Panc1 (cell line): ENCODE measurements at regions not wholly inside any gene's neighbourhood (a gene's known extent, or its start where the extent isn't known, plus 50 kb on each side); places are given as distances from the start of the nearest gene placed in this dataset.

Experiments
- ATAC-seq: fragments of 200-7000 bp; cut with Tn5 transposase; 2 replicates; pipeline ENCODE4 v1.9.1; 2020; ENCODE audit warnings: mild to moderate bottlenecking, moderate library complexity
- BruUV-seq: library from RNA; stranded (reverse); fragments of 400-500 nt; replicated peaks from 2 replicates; lab custom pipeline; 2021; lab: Mats Ljungman, UMichigan
- CTCF ChIA-PET: fragments of 300-600 bp; sonication (Branson Sonifier 250); formaldehyde crosslinking; loops from one replicate; lab custom pipeline; 2022; ENCODE audit warnings: antibody characterized with exemption; lab: Charles Lee
- POLR2A ChIA-PET: fragments of 300-600 bp; sonication (Branson Sonifier 250); formaldehyde crosslinking; loops from one replicate; lab custom pipeline; 2022; ENCODE audit warnings: antibody characterized with exemption; lab: Charles Lee
- DNase-seq: peaks from one replicate; pipeline ENCODE4 v3.0.0-alpha.2; 2010; ENCODE audit warnings: low read depth, low spot score
- H3K27ac ChIP-seq: 2 replicates; pipeline ENCODE4 v1.5.1; 2011; ENCODE audit warnings: mild to moderate bottlenecking, low read length, inconsistent platforms
- H3K27me3 ChIP-seq: fragments of 200-500 bp; sonication (Bioruptor generic); 2 replicates; pipeline ENCODE4 v1.6.0; 2014; ENCODE audit warnings: low read length, inconsistent platforms; ENCODE audit not compliant: control insufficient read depth, insufficient read depth
- H3K36me3 ChIP-seq: fragments of 200-500 bp; sonication (Bioruptor generic); 2 replicates; pipeline ENCODE4 v1.5.1; 2014; ENCODE audit warnings: inconsistent platforms, mild to moderate bottlenecking, low read length, moderate library complexity; ENCODE audit not compliant: control insufficient read depth, insufficient read depth
- H3K4me1 ChIP-seq: 2 replicates; pipeline ENCODE4 v1.5.1; 2011; ENCODE audit warnings: inconsistent platforms, mild to moderate bottlenecking, low read length, moderate library complexity; ENCODE audit not compliant: control insufficient read depth, insufficient read depth
- H3K4me3 ChIP-seq, 2 experiments: 2 replicates each; pipeline ENCODE4 v1.5.1; 2011 to 2012; ENCODE audit warnings: low read depth in 2 of 2, low read length in 2 of 2, mild to moderate bottlenecking in 2 of 2, inconsistent platforms in 1 of 2, moderate library complexity in 1 of 2
- H3K9me3 ChIP-seq: fragments of 200-500 bp; sonication (Bioruptor generic); 2 replicates; pipeline ENCODE4 v1.5.1; 2014; ENCODE audit warnings: low read depth, mild to moderate bottlenecking, inconsistent platforms, low read length, moderate library complexity; ENCODE audit not compliant: control insufficient read depth, insufficient read depth
- CTCF ChIP-seq: fragments of 450-650 bp; IDR thresholded peaks from 2 replicates; pipeline ENCODE4 v1.5.1; 2017; ENCODE audit warnings: mild to moderate bottlenecking
- POLR2AphosphoS5 ChIP-seq: IDR thresholded peaks from 2 replicates; pipeline ENCODE4 v1.6.1; 2012; ENCODE audit warnings: mild to moderate bottlenecking, low read depth, low read length, moderate library complexity
- SIN3A ChIP-seq: IDR thresholded peaks from 2 replicates; pipeline ENCODE4 v1.6.1; 2012; ENCODE audit warnings: low read depth, mild to moderate bottlenecking, low read length, moderate library complexity, borderline replicate concordance; ENCODE audit not compliant: insufficient read depth
- TCF7L2 ChIP-seq: IDR thresholded peaks from 2 replicates; pipeline ENCODE4 v1.6.1; 2011; ENCODE audit warnings: mild to moderate bottlenecking, low read depth, low read length, inconsistent platforms
- in situ Hi-C: cut with HindIII; loops from 2 replicates; pipeline ENCODE4 v1.10.0; 2016; ENCODE audit warnings: low sequenced_read_pairs, low pct_unique_long_range_greater_than_20kb
- intact Hi-C: fragments of 100-400 bp; cut with micrococcal nuclease; formaldehyde crosslinking; loops from one replicate; pipeline ENCODE4 v1.10.0; 2022; ENCODE audit not compliant: unreplicated experiment
- TF ChIP-seq, protein P1 (sequence below), 2 experiments: IDR thresholded peaks; 2 replicates each; pipeline ENCODE4 v1.6.1; 2011 to 2012; ENCODE audit warnings: low read depth in 2 of 2, control low read depth in 1 of 2, low read length in 1 of 2, mild to moderate bottlenecking in 1 of 2, moderate library complexity in 1 of 2; ENCODE audit not compliant: insufficient read depth in 1 of 2

DNA sequence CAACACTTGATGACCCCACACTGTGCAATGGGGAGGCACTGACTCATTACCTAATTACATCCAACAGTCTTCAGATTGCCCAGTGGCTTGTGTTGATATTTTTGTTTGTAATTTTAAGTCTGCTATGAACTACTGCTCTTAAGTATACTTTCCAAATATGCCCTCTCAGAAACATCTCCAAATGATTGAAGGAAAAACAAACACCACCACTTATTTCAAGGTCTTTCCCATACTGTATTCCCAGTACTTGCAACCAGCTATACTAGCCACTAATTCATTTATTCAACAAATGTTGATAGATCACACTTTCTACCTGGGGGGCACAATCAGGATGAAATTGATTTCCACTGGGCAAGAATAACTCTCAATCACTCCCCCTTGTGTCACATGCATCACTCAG lies 302.2 kb upstream of the CPEB2 start:
- POLR2A ChIA-PET, result no interaction called here
- no peaks in the 10 kb centered on the region for H3K4me1 ChIP-seq
- no peaks in the 10 kb centered on the region for H3K27me3 ChIP-seq
- H3K4me3 ChIP-seq, result no peak overlapping the region
- no peaks in the 10 kb centered on the region for H3K36me3 ChIP-seq
- BruUV-seq, result no TSS peak
- H3K9me3 ChIP-seq, result no peaks in the 10 kb centered on the region
- TF ChIP-seq TCF7L2, result no peak
- TF ChIP-seq, protein P1, sequence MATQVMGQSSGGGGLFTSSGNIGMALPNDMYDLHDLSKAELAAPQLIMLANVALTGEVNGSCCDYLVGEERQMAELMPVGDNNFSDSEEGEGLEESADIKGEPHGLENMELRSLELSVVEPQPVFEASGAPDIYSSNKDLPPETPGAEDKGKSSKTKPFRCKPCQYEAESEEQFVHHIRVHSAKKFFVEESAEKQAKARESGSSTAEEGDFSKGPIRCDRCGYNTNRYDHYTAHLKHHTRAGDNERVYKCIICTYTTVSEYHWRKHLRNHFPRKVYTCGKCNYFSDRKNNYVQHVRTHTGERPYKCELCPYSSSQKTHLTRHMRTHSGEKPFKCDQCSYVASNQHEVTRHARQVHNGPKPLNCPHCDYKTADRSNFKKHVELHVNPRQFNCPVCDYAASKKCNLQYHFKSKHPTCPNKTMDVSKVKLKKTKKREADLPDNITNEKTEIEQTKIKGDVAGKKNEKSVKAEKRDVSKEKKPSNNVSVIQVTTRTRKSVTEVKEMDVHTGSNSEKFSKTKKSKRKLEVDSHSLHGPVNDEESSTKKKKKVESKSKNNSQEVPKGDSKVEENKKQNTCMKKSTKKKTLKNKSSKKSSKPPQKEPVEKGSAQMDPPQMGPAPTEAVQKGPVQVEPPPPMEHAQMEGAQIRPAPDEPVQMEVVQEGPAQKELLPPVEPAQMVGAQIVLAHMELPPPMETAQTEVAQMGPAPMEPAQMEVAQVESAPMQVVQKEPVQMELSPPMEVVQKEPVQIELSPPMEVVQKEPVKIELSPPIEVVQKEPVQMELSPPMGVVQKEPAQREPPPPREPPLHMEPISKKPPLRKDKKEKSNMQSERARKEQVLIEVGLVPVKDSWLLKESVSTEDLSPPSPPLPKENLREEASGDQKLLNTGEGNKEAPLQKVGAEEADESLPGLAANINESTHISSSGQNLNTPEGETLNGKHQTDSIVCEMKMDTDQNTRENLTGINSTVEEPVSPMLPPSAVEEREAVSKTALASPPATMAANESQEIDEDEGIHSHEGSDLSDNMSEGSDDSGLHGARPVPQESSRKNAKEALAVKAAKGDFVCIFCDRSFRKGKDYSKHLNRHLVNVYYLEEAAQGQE (IDR thresholded peaks at IDR 0.05; ENCODE audit: insufficient read depth in 1 of 2, low read depth in 2 of 2, low read length in 1 of 2), result no peak
- no peak for TF ChIP-seq CTCF
- TF ChIP-seq SIN3A, result no peak
- no peak for TF ChIP-seq POLR2AphosphoS5
- CTCF ChIA-PET, result no interaction called here
- intact Hi-C loops, result no loop called here
- no peak for ATAC-seq
- no peak for DNase-seq
- H3K27ac ChIP-seq, result no peak overlapping the region
- in situ Hi-C loops, result no loop called here

DNA sequence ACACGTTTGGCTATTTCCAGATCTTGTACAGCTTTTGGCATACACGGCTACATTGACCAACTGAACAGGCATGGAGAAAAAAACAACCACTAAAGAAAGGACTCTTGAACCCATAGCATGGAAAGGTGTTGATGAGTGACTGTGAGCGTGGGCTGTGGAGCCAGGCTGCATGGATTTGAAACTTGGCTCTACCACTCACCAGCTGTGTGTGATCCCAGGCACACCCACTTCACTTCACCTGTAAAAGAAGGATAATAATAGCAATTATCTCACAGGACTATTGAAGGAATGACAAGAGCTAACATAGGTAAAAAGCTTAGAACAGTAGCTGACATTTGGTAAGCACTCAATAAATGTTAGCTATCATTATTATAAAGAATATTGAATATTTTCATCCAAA lies 301.7 kb upstream of the CPEB2 start:
- no peak for TF ChIP-seq CTCF
- no peak for ATAC-seq
- H3K36me3 ChIP-seq, result no peaks in the 10 kb centered on the region
- ChIA-PET POLR2A (no interaction called here), CTCF (no interaction called here)
- H3K4me1 ChIP-seq, result no peaks in the 10 kb centered on the region
- no peak overlapping the region for H3K27ac ChIP-seq
- DNase-seq, result no peak
- H3K9me3 ChIP-seq, result no peaks in the 10 kb centered on the region
- H3K27me3 ChIP-seq, result no peaks in the 10 kb centered on the region
- in situ Hi-C loops, result no loop called here
- no TSS peak for BruUV-seq
- H3K4me3 ChIP-seq, result no peak overlapping the region
- intact Hi-C loops, result no loop called here

DNA sequence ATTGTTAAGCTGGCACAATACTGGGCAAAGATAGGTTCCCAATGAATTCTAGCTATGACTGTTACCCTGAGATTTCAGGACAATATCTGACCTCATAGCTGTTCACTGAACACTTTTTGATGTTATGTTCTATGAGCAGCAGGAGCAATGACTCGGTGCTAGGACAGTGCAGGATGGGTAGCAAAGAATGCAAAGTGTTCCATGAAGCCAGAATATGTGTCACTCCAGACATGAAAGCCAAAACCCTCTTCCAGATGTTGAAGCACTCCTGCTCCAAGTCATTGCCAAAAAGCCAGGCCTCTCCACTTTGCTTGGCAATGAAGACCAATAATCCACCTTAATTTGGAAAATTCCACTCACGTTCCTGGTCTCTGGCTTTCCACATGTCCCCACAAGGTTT lies 300.9 kb upstream of the CPEB2 start:
- Histone ChIP-seq H3K4me1 (no peaks in the 10 kb centered on the region), H3K27ac (no peak overlapping the region), H3K27me3 (no peaks in the 10 kb centered on the region), H3K4me3 (no peak overlapping the region), H3K9me3 (no peaks in the 10 kb centered on the region), H3K36me3 (no peaks in the 10 kb centered on the region)
- no peak for TF ChIP-seq TCF7L2
- TF ChIP-seq SIN3A, result no peak
- TF ChIP-seq POLR2AphosphoS5, result no peak
- TF ChIP-seq CTCF, result no peak
- TF ChIP-seq, protein P1 (IDR thresholded peaks at IDR 0.05; ENCODE audit: insufficient read depth in 1 of 2, low read depth in 2 of 2, low read length in 1 of 2), result no peak
- no TSS peak for BruUV-seq
- POLR2A ChIA-PET, result no interaction called here
- in situ Hi-C loops (no loop called here), intact Hi-C loops (no loop called here)
- ATAC-seq, result no peak
- DNase-seq, result no peak
- CTCF ChIA-PET, result no interaction called here
